ENCODE measurements at regions not wholly inside any gene's neighbourhood (a gene's known extent, or its start where the extent isn't known, plus 50 kb on each side); places are given as distances from the start of the nearest gene placed in this dataset.

GRCh38 chr14:101709962-101710931 lies 51.3 kb upstream of the PPP2R5C start:
- TF ChIP-seq, protein P1, sequence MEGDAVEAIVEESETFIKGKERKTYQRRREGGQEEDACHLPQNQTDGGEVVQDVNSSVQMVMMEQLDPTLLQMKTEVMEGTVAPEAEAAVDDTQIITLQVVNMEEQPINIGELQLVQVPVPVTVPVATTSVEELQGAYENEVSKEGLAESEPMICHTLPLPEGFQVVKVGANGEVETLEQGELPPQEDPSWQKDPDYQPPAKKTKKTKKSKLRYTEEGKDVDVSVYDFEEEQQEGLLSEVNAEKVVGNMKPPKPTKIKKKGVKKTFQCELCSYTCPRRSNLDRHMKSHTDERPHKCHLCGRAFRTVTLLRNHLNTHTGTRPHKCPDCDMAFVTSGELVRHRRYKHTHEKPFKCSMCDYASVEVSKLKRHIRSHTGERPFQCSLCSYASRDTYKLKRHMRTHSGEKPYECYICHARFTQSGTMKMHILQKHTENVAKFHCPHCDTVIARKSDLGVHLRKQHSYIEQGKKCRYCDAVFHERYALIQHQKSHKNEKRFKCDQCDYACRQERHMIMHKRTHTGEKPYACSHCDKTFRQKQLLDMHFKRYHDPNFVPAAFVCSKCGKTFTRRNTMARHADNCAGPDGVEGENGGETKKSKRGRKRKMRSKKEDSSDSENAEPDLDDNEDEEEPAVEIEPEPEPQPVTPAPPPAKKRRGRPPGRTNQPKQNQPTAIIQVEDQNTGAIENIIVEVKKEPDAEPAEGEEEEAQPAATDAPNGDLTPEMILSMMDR (conservative IDR thresholded peaks at IDR 0.05; ENCODE audit: low read length) = no peak
- TF ChIP-seq EZH2phosphoT487 (IDR thresholded peaks at IDR 0.05; ENCODE audit: borderline replicate concordance, low read depth, low read length) = no peak

Data from OCI-LY7 (cell line).